ENCODE measurements at regions not wholly inside any gene's neighbourhood (a gene's known extent, or its start where the extent isn't known, plus 50 kb on each side); places are given as distances from the start of the nearest gene placed in this dataset.

DNA sequence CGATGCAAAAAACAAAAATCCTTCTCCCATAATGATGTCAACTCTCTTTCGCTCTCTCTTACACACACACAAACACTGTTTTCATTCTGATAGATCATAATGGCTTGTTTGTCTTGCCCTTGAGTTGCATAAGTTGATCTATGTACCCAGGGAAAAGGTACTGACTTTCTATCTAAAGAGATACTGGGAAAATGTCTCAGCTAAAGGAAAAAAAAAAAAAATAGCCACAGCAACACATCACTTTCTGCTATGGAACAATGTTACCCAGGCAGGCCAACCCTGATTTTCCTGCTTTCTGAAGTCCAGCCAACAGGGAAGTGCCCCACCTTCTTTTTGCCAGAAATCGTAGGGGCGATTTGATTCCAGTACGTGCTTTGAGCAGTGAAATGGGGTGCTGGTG lies 212.6 kb upstream of the ACTBL2 start:
- Histone ChIP-seq H3K27ac (ENCODE audit: insufficient read depth, low read length, poor library complexity, severe bottlenecking) (no peak overlapping the region), H3K4me3 (ENCODE audit: low read depth, low read length) (no peak overlapping the region), H3K27me3 (ENCODE audit: control insufficient read depth, insufficient read depth, low read length) (no peaks in the 10 kb centered on the region), H3K36me3 (ENCODE audit: control insufficient read depth, insufficient read depth, low read length) (no peaks in the 10 kb centered on the region), H3K4me1 (ENCODE audit: control insufficient read depth, insufficient read depth, low read length, poor library complexity, severe bottlenecking) (no peaks in the 10 kb centered on the region), H3K9me3 (ENCODE audit: control insufficient read depth in 2 of 2, low read length in 2 of 2) (no peaks in the 10 kb centered on the region)
- Mint-ChIP-seq H3K27me3 (peaks cover 2% of the 10 kb centered on the region), H3K27ac (no peak overlapping the region), H3K4me3 (no peak overlapping the region), H3K9me3 (peaks cover 0 to 3% (median 0%) of the 10 kb centered on the region in 7 donors), H3K36me3 (no peaks in the 10 kb centered on the region), H3K4me1 (no peaks in the 10 kb centered on the region)
- no peak for ATAC-seq (ENCODE audit: low read depth in 2 of 2)
- DNase-seq: no peak

DNA sequence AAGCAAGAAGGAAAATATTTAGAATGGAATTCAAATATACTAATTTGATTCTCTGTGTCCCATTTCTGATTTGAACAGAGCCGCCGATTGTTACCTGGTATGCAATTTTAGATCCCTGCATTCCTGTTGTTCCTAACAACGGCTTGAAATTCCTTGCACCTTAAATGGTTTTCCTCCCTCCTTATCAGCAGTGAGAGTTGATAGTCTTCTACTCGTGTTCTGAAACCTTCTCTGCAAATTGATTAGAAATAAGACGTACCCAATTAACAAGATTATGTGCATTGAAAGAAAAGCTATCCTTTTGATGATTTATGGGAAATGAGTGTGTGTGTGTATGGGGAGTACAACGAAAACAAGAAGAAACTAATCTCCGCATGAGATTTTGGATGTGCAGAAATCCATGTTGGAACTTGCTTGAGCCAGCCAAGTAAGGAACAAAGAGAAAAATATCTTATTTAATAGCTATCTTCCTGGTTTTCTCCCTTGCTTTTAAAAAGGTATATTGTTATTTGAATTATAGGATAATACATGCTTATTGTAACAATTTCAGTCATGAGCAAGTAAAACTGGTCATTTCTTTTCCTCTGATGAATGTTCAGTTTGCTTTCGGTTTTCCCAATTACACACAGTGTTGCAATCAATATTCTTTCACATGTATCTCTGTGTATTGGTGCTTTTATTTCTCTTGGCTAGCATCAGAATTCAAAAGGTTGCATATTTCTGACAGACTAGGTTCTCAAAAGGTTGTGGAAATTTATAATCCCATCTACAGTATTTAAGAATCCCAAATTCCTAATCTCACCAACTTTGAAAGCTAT lies 211.1 kb upstream of the ACTBL2 start:
- Histone ChIP-seq H3K9me3 (ENCODE audit: control insufficient read depth in 2 of 2, low read length in 2 of 2) (no peaks in the 10 kb centered on the region), H3K4me1 (ENCODE audit: control insufficient read depth, insufficient read depth, low read length, poor library complexity, severe bottlenecking) (no peaks in the 10 kb centered on the region), H3K36me3 (ENCODE audit: control insufficient read depth, insufficient read depth, low read length) (no peaks in the 10 kb centered on the region), H3K27me3 (ENCODE audit: control insufficient read depth, insufficient read depth, low read length) (no peaks in the 10 kb centered on the region), H3K27ac (ENCODE audit: insufficient read depth, low read length, poor library complexity, severe bottlenecking) (no peak overlapping the region), H3K4me3 (ENCODE audit: low read depth, low read length) (no peak overlapping the region)
- H3K9me3 Mint-ChIP-seq: peaks cover 0 to 3% (median 0%) of the 10 kb centered on the region in 7 donors
- no peak overlapping the region for H3K27ac Mint-ChIP-seq
- H3K36me3 Mint-ChIP-seq: no peaks in the 10 kb centered on the region
- no peak overlapping the region for H3K4me3 Mint-ChIP-seq
- ATAC-seq (ENCODE audit: low read depth in 2 of 2): no peak
- no peaks in the 10 kb centered on the region for H3K4me1 Mint-ChIP-seq
- DNase-seq: no peak
- no peaks in the 10 kb centered on the region for H3K27me3 Mint-ChIP-seq

DNA sequence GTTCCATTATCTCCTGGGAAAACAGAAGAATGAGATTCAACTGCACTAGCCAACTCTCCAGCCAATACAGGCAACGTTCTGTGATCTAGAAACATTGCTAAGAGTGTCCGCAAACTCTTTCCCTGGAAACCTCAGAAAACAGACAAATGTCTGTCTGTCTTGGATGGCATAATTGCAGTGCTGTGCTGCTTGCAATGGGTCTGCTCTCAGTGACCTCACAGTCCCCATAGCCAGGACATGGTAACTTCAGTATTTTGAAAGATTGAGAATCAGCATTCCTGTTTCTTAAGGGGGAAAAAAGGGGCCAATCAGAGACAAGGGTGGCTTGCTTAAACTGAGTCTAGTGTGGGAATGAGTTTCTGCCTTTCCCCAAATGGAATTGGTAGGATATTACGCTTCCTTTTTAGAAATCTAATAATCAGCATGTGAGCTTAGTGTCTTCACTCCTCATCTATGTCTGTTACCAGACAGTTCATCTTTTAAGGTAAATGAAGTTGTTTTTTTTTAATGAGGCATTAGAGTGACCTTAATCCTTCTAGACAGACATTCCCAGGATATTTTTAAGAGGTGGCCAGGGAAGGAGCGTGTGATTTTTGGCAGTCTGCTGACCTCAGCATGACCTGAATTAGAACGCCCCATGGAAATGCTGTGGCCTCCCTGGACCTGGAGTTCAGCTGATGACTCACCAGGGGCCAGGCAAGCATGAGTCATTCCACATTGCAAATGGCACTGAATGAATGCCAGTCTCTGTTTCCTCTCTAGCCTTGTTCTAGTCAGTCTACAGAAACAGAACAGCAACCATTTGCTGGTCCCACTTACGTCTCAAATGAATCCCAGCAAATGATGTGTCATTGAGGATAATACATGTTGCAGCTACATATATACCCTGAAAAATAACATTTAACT lies 210.2 kb upstream of the ACTBL2 start:
- no peaks in the 10 kb centered on the region for H3K27me3 Mint-ChIP-seq
- no peaks in the 10 kb centered on the region for H3K36me3 Mint-ChIP-seq
- no peaks in the 10 kb centered on the region for H3K4me1 Mint-ChIP-seq
- peaks cover 0 to 3% (median 0%) of the 10 kb centered on the region in 7 donors for H3K9me3 Mint-ChIP-seq
- Histone ChIP-seq H3K4me3 (ENCODE audit: low read depth, low read length) (no peak overlapping the region), H3K36me3 (ENCODE audit: control insufficient read depth, insufficient read depth, low read length) (no peaks in the 10 kb centered on the region), H3K4me1 (ENCODE audit: control insufficient read depth, insufficient read depth, low read length, poor library complexity, severe bottlenecking) (no peaks in the 10 kb centered on the region), H3K27me3 (ENCODE audit: control insufficient read depth, insufficient read depth, low read length) (no peaks in the 10 kb centered on the region), H3K9me3 (ENCODE audit: control insufficient read depth in 2 of 2, low read length in 2 of 2) (no peaks in the 10 kb centered on the region), H3K27ac (ENCODE audit: insufficient read depth, low read length, poor library complexity, severe bottlenecking) (no peak overlapping the region)
- ATAC-seq (ENCODE audit: low read depth in 2 of 2): peak in 1 of 2 donors; percentile 34
- H3K4me3 Mint-ChIP-seq: no peak overlapping the region
- H3K27ac Mint-ChIP-seq: peak overlapping the region in 1 of 3 donors; percentile 18
- DNase-seq: no peak

DNA sequence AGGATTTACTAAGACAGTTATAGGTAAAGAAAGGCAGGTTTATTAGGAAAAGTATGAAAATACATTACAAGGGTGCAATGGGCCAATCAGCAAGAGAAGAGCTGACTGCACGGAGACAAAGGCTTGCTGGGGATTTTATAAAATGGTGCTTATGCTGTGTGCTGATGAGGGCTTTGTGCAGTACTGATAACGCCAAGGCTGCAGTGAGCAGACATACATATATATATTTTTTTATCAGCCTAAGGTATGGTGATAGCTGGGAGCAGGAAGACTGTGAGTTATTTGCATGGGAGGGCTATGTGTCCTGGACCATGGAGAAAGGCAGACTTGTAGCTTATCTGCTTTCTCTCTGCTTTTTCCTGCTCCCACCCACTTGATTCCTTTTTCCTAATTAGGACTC lies 208.1 kb upstream of the ACTBL2 start:
- H3K36me3 Mint-ChIP-seq: no peaks in the 10 kb centered on the region
- Histone ChIP-seq H3K9me3 (ENCODE audit: control insufficient read depth in 2 of 2, low read length in 2 of 2) (no peaks in the 10 kb centered on the region), H3K27ac (ENCODE audit: insufficient read depth, low read length, poor library complexity, severe bottlenecking) (no peak overlapping the region), H3K27me3 (ENCODE audit: control insufficient read depth, insufficient read depth, low read length) (no peaks in the 10 kb centered on the region), H3K4me3 (ENCODE audit: low read depth, low read length) (no peak overlapping the region), H3K36me3 (ENCODE audit: control insufficient read depth, insufficient read depth, low read length) (no peaks in the 10 kb centered on the region), H3K4me1 (ENCODE audit: control insufficient read depth, insufficient read depth, low read length, poor library complexity, severe bottlenecking) (no peaks in the 10 kb centered on the region)
- ATAC-seq (ENCODE audit: low read depth in 2 of 2) (no peak), DNase-seq (no peak)
- H3K4me1 Mint-ChIP-seq: no peaks in the 10 kb centered on the region
- H3K4me3 Mint-ChIP-seq: no peak overlapping the region
- no peaks in the 10 kb centered on the region for H3K27me3 Mint-ChIP-seq
- no peak overlapping the region for H3K27ac Mint-ChIP-seq
- peaks cover 0 to 3% (median 0%) of the 10 kb centered on the region in 7 donors for H3K9me3 Mint-ChIP-seq

DNA sequence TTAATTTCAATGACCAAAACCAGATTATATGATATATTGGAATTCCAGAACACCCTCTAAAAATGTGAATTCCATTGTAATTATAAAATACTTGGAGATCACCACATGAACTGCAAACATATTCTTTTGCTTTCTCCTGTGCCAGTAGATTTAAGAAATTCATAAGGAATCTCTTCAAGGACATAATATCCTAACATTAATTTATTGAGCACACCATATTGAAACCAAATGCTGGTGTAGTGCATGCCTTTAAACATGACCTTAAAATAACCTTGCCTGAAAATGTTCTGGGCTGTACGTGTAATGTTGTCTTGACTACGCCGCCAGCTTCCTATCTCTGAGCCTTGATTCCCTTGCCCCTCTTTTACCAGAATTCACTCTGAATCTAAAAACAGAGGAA lies 205.0 kb upstream of the ACTBL2 start:
- no peak overlapping the region for H3K4me3 ChIP-seq (ENCODE audit: low read depth, low read length)
- H3K4me3 Mint-ChIP-seq: no peak overlapping the region
- H3K27ac Mint-ChIP-seq: no peak overlapping the region
- no peaks in the 10 kb centered on the region for H3K4me1 ChIP-seq (ENCODE audit: control insufficient read depth, insufficient read depth, low read length, poor library complexity, severe bottlenecking)
- no peak for DNase-seq
- H3K27me3 Mint-ChIP-seq: no peaks in the 10 kb centered on the region
- no peak for ATAC-seq (ENCODE audit: low read depth in 2 of 2)
- no peaks in the 10 kb centered on the region for H3K36me3 Mint-ChIP-seq
- H3K9me3 ChIP-seq (ENCODE audit: control insufficient read depth in 2 of 2, low read length in 2 of 2): no peaks in the 10 kb centered on the region
- no peaks in the 10 kb centered on the region for H3K27me3 ChIP-seq (ENCODE audit: control insufficient read depth, insufficient read depth, low read length)
- H3K9me3 Mint-ChIP-seq: peaks cover 0 to 5% (median 0%) of the 10 kb centered on the region in 7 donors
- H3K4me1 Mint-ChIP-seq: no peaks in the 10 kb centered on the region
- no peaks in the 10 kb centered on the region for H3K36me3 ChIP-seq (ENCODE audit: control insufficient read depth, insufficient read depth, low read length)
- no peak overlapping the region for H3K27ac ChIP-seq (ENCODE audit: insufficient read depth, low read length, poor library complexity, severe bottlenecking)

DNA sequence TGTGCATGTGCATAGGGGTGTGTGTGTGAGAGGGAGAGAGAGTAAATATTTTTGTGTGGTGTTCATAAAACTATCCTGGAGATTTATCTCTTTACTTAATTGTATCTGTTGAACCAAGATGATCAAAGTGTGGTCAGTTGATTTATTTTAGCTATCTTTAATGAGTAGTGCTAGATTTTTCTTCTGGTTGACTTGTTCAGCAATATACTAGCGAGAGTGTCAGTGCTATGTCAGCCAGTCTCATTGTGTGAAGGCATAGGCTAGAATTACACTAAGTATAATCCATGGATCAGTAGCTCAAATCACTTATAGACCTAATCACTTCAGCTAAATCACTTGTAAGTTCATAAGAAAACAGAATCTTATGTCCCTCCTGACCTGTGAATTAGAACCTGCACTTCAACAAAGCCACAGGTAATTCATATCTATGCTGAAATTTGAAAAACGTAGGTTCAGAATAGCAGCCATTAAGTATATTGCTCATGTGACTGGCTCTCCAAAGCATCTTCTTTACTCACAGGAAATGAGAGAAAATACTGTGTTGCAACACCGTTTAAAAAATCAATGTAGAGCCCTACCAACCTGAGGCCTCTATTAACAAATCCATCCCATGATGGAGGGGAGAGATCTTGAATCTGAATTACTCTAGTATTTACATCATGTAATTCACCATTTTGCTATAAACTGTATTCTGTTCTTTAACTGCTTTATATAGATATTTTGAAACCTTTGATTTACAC lies 203.1 kb upstream of the ACTBL2 start:
- Histone ChIP-seq H3K36me3 (ENCODE audit: control insufficient read depth, insufficient read depth, low read length) (no peaks in the 10 kb centered on the region), H3K27ac (ENCODE audit: insufficient read depth, low read length, poor library complexity, severe bottlenecking) (no peak overlapping the region), H3K9me3 (ENCODE audit: control insufficient read depth in 2 of 2, low read length in 2 of 2) (no peaks in the 10 kb centered on the region), H3K4me3 (ENCODE audit: low read depth, low read length) (no peak overlapping the region), H3K27me3 (ENCODE audit: control insufficient read depth, insufficient read depth, low read length) (no peaks in the 10 kb centered on the region), H3K4me1 (ENCODE audit: control insufficient read depth, insufficient read depth, low read length, poor library complexity, severe bottlenecking) (no peaks in the 10 kb centered on the region)
- Mint-ChIP-seq H3K9me3 (peaks cover 0 to 5% (median 0%) of the 10 kb centered on the region in 7 donors), H3K36me3 (no peaks in the 10 kb centered on the region), H3K27ac (no peak overlapping the region), H3K4me1 (no peaks in the 10 kb centered on the region), H3K27me3 (no peaks in the 10 kb centered on the region), H3K4me3 (no peak overlapping the region)
- DNase-seq (no peak), ATAC-seq (ENCODE audit: low read depth in 2 of 2) (no peak)

DNA sequence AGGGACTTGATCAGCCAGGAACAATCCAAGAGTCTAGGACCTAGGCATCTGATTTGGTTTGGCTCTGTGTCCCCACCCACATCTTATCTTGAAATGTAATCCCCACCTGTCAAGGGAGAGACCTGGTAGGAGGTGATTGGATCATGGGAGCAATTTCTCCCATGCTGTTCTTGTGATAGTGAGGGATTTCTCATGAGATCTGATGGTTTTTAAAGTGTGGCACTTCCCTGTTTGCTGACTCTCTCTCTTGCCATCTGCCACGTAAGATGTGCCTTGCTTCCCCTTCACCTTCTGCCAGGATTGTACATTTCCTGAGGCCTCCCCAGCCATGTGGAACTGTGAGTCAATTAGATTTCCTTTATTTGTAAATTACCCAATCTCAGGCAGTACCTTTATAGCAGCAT lies 201.7 kb upstream of the ACTBL2 start:
- H3K9me3 Mint-ChIP-seq: peaks cover 0 to 7% (median 0%) of the 10 kb centered on the region in 7 donors
- Histone ChIP-seq H3K27ac (ENCODE audit: insufficient read depth, low read length, poor library complexity, severe bottlenecking) (no peak overlapping the region), H3K27me3 (ENCODE audit: control insufficient read depth, insufficient read depth, low read length) (no peaks in the 10 kb centered on the region), H3K4me3 (ENCODE audit: low read depth, low read length) (no peak overlapping the region), H3K36me3 (ENCODE audit: control insufficient read depth, insufficient read depth, low read length) (no peaks in the 10 kb centered on the region), H3K4me1 (ENCODE audit: control insufficient read depth, insufficient read depth, low read length, poor library complexity, severe bottlenecking) (no peaks in the 10 kb centered on the region), H3K9me3 (ENCODE audit: control insufficient read depth in 2 of 2, low read length in 2 of 2) (no peaks in the 10 kb centered on the region)
- no peak for ATAC-seq (ENCODE audit: low read depth in 2 of 2)
- no peak for DNase-seq
- peaks cover 5% of the 10 kb centered on the region for H3K27me3 Mint-ChIP-seq
- no peaks in the 10 kb centered on the region for H3K36me3 Mint-ChIP-seq
- H3K4me1 Mint-ChIP-seq: no peaks in the 10 kb centered on the region
- H3K4me3 Mint-ChIP-seq: no peak overlapping the region
- no peak overlapping the region for H3K27ac Mint-ChIP-seq

Data from CD4-positive, CD25-positive, alpha-beta regulatory T cell (primary cell).